ENCODE measurements at regions not wholly inside any gene's neighbourhood (a gene's known extent, or its start where the extent isn't known, plus 50 kb on each side); places are given as distances from the start of the nearest gene placed in this dataset.
A peak's percentile ranks its signal among the peaks of the same experiment; 100 is the strongest.

DNA sequence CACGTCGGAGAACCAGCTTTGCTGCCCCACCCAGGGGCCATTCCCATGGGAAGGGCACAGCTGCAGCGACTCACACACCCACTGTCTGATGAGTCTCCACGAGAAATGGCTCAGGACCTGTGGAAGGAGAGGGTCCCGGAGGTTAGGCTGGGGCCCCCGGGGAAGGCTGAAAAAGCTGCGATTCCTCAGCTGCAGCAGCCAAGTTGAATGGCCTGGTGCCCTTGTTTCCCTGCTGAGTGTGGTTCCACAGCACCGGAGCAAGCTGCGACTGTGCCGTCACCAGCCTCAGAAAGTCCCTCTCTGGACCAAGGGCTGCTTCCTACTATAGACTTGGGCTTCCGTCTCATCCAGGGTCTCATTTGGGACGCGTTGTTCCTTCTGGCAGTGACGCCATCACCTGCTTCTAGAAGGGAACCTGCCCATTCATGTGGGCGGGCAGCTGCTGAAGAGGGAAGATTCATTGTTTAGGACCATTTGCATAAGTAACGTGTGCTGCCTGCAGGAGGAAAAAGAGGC is 180.2 kb downstream of the INHBB start:
- H3K9ac ChIP-seq (ENCODE audit: low read length in 3 of 3), result no peak overlapping the region
- FAIRE-seq, result no peak
- H3K27me3 ChIP-seq (ENCODE audit: control insufficient read depth, insufficient read depth, low read length), result peaks cover 8% of the 10 kb centered on the region
- H3K9me3 ChIP-seq (ENCODE audit: control insufficient read depth in 2 of 3, insufficient read depth in 1 of 3, low read length in 3 of 3), result peaks cover 0 to 6% (median 0%) of the 10 kb centered on the region in 3 donors
- no peak overlapping the region for H3K27ac ChIP-seq (ENCODE audit: low read depth in 2 of 2, low read length in 2 of 2)
- TF ChIP-seq, protein P1, sequence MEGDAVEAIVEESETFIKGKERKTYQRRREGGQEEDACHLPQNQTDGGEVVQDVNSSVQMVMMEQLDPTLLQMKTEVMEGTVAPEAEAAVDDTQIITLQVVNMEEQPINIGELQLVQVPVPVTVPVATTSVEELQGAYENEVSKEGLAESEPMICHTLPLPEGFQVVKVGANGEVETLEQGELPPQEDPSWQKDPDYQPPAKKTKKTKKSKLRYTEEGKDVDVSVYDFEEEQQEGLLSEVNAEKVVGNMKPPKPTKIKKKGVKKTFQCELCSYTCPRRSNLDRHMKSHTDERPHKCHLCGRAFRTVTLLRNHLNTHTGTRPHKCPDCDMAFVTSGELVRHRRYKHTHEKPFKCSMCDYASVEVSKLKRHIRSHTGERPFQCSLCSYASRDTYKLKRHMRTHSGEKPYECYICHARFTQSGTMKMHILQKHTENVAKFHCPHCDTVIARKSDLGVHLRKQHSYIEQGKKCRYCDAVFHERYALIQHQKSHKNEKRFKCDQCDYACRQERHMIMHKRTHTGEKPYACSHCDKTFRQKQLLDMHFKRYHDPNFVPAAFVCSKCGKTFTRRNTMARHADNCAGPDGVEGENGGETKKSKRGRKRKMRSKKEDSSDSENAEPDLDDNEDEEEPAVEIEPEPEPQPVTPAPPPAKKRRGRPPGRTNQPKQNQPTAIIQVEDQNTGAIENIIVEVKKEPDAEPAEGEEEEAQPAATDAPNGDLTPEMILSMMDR (IDR thresholded peaks at IDR 0.05; ENCODE audit: borderline replicate concordance, extremely low read depth, insufficient read depth), result no peak
- no peak for DNase-seq
- H3K36me3 ChIP-seq (ENCODE audit: control insufficient read depth in 2 of 3, insufficient read depth in 3 of 3, low read length in 3 of 3), result no peaks in the 10 kb centered on the region
- peaks cover 0 to 13% (median 6%) of the 10 kb centered on the region in 3 donors for H3K4me1 ChIP-seq (ENCODE audit: control insufficient read depth in 2 of 3, insufficient read depth in 2 of 3, low read depth in 1 of 3, low read length in 3 of 3)
- no peak overlapping the region for H3K4me3 ChIP-seq (ENCODE audit: low read length in 3 of 3)
- intact Hi-C loops (cut with DNase I), result no loop called here

DNA sequence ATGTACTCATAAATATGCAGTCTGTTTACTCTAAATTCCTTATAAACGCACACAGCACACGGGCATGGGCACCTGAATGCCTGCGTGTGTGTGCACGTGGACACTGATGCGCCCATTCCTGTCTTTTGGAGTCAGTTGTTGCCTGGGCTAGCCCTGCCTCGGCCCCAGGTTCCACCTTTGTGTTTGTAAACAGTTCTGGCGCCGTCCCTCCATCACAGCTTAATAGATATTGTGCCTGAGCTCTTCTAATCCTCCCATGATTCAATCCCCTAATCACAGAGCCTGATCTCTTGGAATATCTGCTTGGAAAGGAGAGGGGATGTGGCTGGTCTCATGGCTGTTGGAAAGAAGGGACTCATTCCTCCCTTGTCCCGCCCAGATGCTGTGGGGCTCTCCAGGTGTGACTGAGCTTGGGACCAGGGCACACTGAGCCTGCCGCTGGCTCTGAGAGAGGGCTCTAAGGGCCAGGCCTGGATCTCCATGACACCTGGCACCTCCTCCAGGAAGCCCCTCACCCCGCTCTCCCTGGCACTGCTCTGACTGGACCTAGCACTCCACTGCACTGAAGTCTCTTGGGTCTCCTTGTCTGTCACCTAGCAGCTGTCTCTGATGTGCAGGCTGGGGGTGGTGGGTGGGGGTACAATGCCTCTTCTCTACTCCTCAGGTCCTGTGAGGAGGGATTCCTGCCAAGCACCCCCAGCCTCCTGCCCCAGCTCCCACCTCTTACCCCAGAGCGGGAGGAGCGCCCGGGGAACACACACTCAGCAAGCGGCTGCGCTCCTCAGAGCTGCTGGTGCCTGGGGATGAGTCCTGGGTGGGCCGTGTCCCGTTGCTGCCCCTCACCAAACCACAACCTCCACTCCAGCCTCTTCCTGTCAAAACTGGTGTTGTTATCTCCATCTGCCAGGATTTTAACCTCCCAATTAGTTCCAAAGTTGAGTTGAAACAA is 181.3 kb downstream of the INHBB start:
- Histone ChIP-seq H3K27ac (ENCODE audit: low read depth in 2 of 2, low read length in 2 of 2) (peak overlapping the region in 1 of 2 donors; percentile 0), H3K9ac (ENCODE audit: low read length in 3 of 3) (no peak overlapping the region), H3K4me1 (ENCODE audit: control insufficient read depth in 2 of 3, insufficient read depth in 2 of 3, low read depth in 1 of 3, low read length in 3 of 3) (peaks cover 0 to 13% (median 6%) of the 10 kb centered on the region in 3 donors), H3K36me3 (ENCODE audit: control insufficient read depth in 2 of 3, insufficient read depth in 3 of 3, low read length in 3 of 3) (no peaks in the 10 kb centered on the region), H3K4me3 (ENCODE audit: low read length in 3 of 3) (no peak overlapping the region), H3K27me3 (ENCODE audit: control insufficient read depth, insufficient read depth, low read length) (peaks cover 8% of the 10 kb centered on the region), H3K9me3 (ENCODE audit: control insufficient read depth in 2 of 3, insufficient read depth in 1 of 3, low read length in 3 of 3) (peaks cover 0 to 10% (median 0%) of the 10 kb centered on the region in 3 donors)
- FAIRE-seq (no peak), DNase-seq (peak in 1 of 5 donors; percentile 32)
- intact Hi-C loops (cut with DNase I), result no loop called here
- TF ChIP-seq, protein P1 (IDR thresholded peaks at IDR 0.05; ENCODE audit: borderline replicate concordance, extremely low read depth, insufficient read depth), result no peak

DNA sequence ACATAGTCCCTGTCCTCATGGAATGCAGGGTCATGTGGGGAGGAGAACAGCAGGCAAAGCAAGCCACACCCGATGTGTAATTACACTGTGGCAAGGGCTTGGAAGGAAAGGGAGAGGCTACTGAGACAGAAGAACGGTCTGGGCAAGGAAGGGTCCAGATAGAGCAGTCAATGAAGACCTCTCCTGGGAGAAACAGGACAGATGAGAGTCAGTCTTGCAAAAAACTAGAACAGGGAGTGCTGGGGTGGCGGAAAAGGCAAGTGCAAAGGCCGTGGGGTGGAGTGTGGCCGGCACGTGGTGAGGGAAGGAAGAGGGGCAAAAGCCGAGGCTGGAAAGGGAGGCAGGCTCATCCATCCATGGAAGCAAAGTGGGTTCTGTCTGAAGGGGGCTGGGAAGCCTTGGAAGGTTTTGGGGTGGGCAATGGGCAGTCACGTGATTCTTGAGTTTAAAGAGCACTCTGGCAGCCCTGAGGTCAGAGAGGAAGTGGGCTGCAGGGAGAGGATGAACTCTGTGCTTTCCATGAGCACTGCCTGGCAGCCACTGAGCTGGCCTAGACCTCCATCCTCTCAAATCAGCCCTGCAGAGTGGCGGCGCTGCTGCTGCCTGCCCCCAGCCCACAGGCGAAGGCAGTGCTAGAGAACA is 182.2 kb downstream of the INHBB start:
- Histone ChIP-seq H3K9ac (ENCODE audit: low read length in 3 of 3) (no peak overlapping the region), H3K9me3 (ENCODE audit: control insufficient read depth in 2 of 3, insufficient read depth in 1 of 3, low read length in 3 of 3) (peaks cover 0 to 10% (median 0%) of the 10 kb centered on the region in 3 donors), H3K4me1 (ENCODE audit: control insufficient read depth in 2 of 3, insufficient read depth in 2 of 3, low read depth in 1 of 3, low read length in 3 of 3) (peaks cover 0 to 13% (median 6%) of the 10 kb centered on the region in 3 donors), H3K4me3 (ENCODE audit: low read length in 3 of 3) (no peak overlapping the region), H3K36me3 (ENCODE audit: control insufficient read depth in 2 of 3, insufficient read depth in 3 of 3, low read length in 3 of 3) (no peaks in the 10 kb centered on the region), H3K27me3 (ENCODE audit: control insufficient read depth, insufficient read depth, low read length) (peaks cover 6% of the 10 kb centered on the region), H3K27ac (ENCODE audit: low read depth in 2 of 2, low read length in 2 of 2) (peak overlapping the region in 1 of 2 donors; percentile 0)
- TF ChIP-seq, protein P1 (IDR thresholded peaks at IDR 0.05; ENCODE audit: borderline replicate concordance, extremely low read depth, insufficient read depth), result no peak
- FAIRE-seq (no peak), DNase-seq (no peak)
- intact Hi-C loops (cut with DNase I), result no loop called here

Data from kidney (tissue), 13 donors.